MCF 10A (cell line): ENCODE measurements at regions not wholly inside any gene's neighbourhood (a gene's known extent, or its start where the extent isn't known, plus 50 kb on each side); places are given as distances from the start of the nearest gene placed in this dataset.

Experiments
- BruUV-seq: library from RNA; stranded (reverse); fragments of 400-500 nt; replicated peaks from 2 replicates; lab custom pipeline; 2021; lab: Mats Ljungman, UMichigan
- CTCF ChIA-PET: fragments of 300-600 bp; sonication (Branson Sonifier 250); formaldehyde crosslinking; extraction: SDS; loops from one replicate; lab custom pipeline; 2021; ENCODE audit warnings: antibody characterized with exemption, inconsistent platforms; lab: Yijun Ruan, JAX
- POLR2A ChIA-PET: fragments of 300-600, 350-650 bp; sonication (Branson Sonifier 250); formaldehyde crosslinking; extraction: SDS; loops from one replicate; lab custom pipeline; 2020; ENCODE audit warnings: antibody characterized with exemption, inconsistent platforms; lab: Yijun Ruan, JAX
- DNase-seq: peaks from one replicate; pipeline ENCODE4 v3.0.0-alpha.2; 2018; ENCODE audit not compliant: unreplicated experiment
- H3K27ac Mint-ChIP-seq: one replicate; pipeline ENCODE4 v1.8.0; 2022; ENCODE audit warnings: mild to moderate bottlenecking, low read depth, mixed read lengths; ENCODE audit not compliant: unreplicated experiment
- H3K27me3 Mint-ChIP-seq: one replicate; pipeline ENCODE4 v1.8.0; 2022; ENCODE audit warnings: mixed read lengths; ENCODE audit not compliant: insufficient read depth, unreplicated experiment
- H3K36me3 Mint-ChIP-seq: one replicate; pipeline ENCODE4 v1.8.0; 2022; ENCODE audit warnings: mild to moderate bottlenecking, moderate library complexity, mixed read lengths; ENCODE audit not compliant: insufficient read depth, unreplicated experiment
- H3K4me1 Mint-ChIP-seq: one replicate; pipeline ENCODE4 v1.8.0; 2022; ENCODE audit warnings: mixed read lengths; ENCODE audit not compliant: insufficient read depth, unreplicated experiment
- H3K4me3 Mint-ChIP-seq: one replicate; pipeline ENCODE4 v1.8.0; 2022; ENCODE audit warnings: mild to moderate bottlenecking, moderate library complexity, mixed read lengths; ENCODE audit not compliant: unreplicated experiment
- H3K9me3 Mint-ChIP-seq: one replicate; pipeline ENCODE4 v1.8.0; 2022; ENCODE audit warnings: mixed read lengths; ENCODE audit not compliant: unreplicated experiment
- intact Hi-C: fragments of 100-400 bp; cut with micrococcal nuclease; formaldehyde crosslinking; loops from 2 replicates; pipeline ENCODE4 v1.14.1; 2022
- TF ChIP-seq, protein P1 (sequence below): fragments of 200-600 bp; IDR thresholded peaks from one replicate; pipeline ENCODE4 v1.8.0; 2022; ENCODE audit warnings: antibody characterized with exemption, mild to moderate bottlenecking; ENCODE audit not compliant: unreplicated experiment

- Mint-ChIP-seq H3K4me3 (no peak overlapping the region), H3K9me3 (no peaks in the 10 kb centered on the region), H3K27me3 (no peaks in the 10 kb centered on the region), H3K36me3 (no peaks in the 10 kb centered on the region), H3K27ac (no peak overlapping the region), H3K4me1 (no peaks in the 10 kb centered on the region)
- ChIA-PET POLR2A (no interaction called here), CTCF (interaction anchor here (0.7 kb wide), 1 partner anchor 166 kb away, joined by 4 read pairs; no protein-coding TSS in a partner anchor)
- intact Hi-C loops = no loop called here
- TF ChIP-seq, protein P1, sequence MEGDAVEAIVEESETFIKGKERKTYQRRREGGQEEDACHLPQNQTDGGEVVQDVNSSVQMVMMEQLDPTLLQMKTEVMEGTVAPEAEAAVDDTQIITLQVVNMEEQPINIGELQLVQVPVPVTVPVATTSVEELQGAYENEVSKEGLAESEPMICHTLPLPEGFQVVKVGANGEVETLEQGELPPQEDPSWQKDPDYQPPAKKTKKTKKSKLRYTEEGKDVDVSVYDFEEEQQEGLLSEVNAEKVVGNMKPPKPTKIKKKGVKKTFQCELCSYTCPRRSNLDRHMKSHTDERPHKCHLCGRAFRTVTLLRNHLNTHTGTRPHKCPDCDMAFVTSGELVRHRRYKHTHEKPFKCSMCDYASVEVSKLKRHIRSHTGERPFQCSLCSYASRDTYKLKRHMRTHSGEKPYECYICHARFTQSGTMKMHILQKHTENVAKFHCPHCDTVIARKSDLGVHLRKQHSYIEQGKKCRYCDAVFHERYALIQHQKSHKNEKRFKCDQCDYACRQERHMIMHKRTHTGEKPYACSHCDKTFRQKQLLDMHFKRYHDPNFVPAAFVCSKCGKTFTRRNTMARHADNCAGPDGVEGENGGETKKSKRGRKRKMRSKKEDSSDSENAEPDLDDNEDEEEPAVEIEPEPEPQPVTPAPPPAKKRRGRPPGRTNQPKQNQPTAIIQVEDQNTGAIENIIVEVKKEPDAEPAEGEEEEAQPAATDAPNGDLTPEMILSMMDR = no peak
- no TSS peak for BruUV-seq
- DNase-seq = no peak
These were observed 478.1 kb downstream of the PLA2G4A start for GRCh38 chr1:187306710-187307415.

DNA sequence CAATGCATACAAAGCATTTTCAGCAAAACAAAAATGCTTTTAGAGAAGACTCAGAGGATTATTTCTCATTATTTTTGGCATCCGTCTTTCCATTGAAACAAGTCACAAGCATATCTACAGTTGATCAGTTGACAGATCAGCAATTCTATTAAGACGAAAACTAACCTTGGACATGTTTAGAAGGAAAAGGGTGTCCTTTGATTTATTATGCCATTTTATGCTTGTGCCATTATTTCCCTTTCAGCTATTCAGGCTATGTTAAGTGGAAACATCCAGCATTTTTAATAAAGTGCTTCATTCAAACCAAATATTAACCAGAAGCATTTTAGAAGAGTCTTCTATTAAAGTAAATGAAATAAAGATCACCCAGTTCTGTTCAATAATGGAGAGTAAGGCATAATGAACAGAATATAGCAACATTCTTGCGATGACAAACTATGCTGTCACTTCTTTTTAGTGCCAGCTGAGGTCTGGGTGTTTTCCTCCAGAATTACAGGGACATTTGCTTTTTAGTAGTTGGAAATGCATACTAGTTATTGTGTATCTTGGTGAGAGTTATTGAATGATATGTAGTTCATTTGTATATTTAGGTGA lies 481.4 kb downstream of the PLA2G4A start:
- no TSS peak for BruUV-seq
- Mint-ChIP-seq H3K36me3 (no peaks in the 10 kb centered on the region), H3K27ac (no peak overlapping the region), H3K4me3 (no peak overlapping the region), H3K9me3 (no peaks in the 10 kb centered on the region), H3K27me3 (no peaks in the 10 kb centered on the region), H3K4me1 (peaks cover 5% of the 10 kb centered on the region)
- ChIA-PET POLR2A (interaction anchor here (0.6 kb wide), 1 partner anchor 1383 kb away, joined by 3 read pairs; no protein-coding TSS in a partner anchor), CTCF (interaction anchor here (0.5 to 0.6 kb wide), 2 partner anchors 428 to 1101 kb away, joined by 3 to 4 read pairs; no protein-coding TSS in a partner anchor)
- intact Hi-C loops = no loop called here
- DNase-seq = no peak
- TF ChIP-seq, protein P1 = no peak

- H3K27ac Mint-ChIP-seq = no peak overlapping the region
- CTCF ChIA-PET = no interaction called here
- intact Hi-C loops = no loop called here
These were observed 484.4 kb downstream of the PLA2G4A start for GRCh38 chr1:187313115-187313514.

DNA sequence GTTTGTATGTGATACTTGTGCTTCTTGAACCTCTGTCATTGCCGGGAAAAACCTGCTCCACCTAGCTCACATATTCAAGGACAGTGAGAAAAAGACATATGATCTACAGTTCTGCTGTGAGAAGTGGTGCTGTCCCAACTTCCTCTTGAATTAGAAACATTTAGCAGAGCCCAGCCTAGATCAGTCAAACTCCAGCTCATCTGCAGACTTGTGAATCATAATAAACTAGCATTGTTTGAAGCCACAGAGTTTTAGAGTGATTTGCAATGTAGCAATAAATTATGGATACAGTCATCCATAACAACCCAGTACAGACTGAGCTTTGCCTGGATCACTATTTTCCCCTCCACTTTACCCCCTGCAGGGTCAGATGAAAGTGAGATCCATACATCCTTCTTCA lies 497.8 kb downstream of the PLA2G4A start:
- Mint-ChIP-seq H3K27ac (no peak overlapping the region), H3K4me1 (peaks cover 5% of the 10 kb centered on the region), H3K9me3 (no peaks in the 10 kb centered on the region), H3K4me3 (no peak overlapping the region), H3K36me3 (no peaks in the 10 kb centered on the region), H3K27me3 (no peaks in the 10 kb centered on the region)
- intact Hi-C loops = no loop called here
- ChIA-PET CTCF (interaction anchor here (0.6 to 0.7 kb wide), 2 partner anchors 298 to 681 kb away, joined by 3 to 5 read pairs; no protein-coding TSS in a partner anchor), POLR2A (no interaction called here)
- no peak for DNase-seq
- BruUV-seq = no TSS peak
- TF ChIP-seq, protein P1 = no peak

More at GRCh38 chr1:187313115-187313514, 484.4 kb downstream of the PLA2G4A start:
- peak; percentile 7 for DNase-seq
- POLR2A ChIA-PET = no interaction called here
- Mint-ChIP-seq H3K9me3 (peaks cover 5% of the 10 kb centered on the region), H3K4me3 (no peak overlapping the region), H3K4me1 (peaks cover 5% of the 10 kb centered on the region), H3K27me3 (no peaks in the 10 kb centered on the region), H3K36me3 (no peaks in the 10 kb centered on the region)
- TF ChIP-seq, protein P1 = no peak
- no TSS peak for BruUV-seq
